ENCODE measurements at regions not wholly inside any gene's neighbourhood (a gene's known extent, or its start where the extent isn't known, plus 50 kb on each side); places are given as distances from the start of the nearest gene placed in this dataset.

DNA sequence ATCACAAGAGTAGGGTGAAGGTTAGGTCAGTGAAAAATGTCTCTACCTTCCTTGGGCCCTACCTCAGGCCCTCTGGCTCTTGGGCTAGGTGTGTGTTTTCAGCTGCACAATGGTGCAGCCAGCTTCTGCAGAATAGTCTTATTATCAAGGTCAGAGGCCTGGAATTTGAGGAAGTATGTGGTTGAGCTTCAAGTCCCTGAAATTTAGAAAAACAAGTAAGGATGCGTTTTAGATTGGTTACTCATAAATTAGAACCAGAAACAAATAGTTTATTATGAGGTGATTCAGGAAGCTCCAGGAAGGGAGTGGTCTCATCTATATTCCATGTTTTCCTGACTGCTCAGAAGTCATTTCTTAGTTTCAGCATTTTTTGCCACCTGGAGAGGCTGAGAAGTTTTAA lies 204.2 kb upstream of the CELF4 start:
- no peak overlapping the region for H3K4me3 ChIP-seq
- BruUV-seq (replicated peaks), result no TSS peak
- FAIRE-seq, result no peak
- SMC1A ChIA-PET (ENCODE audit: uncharacterized antibody, unreplicated experiment), result no interaction called here
- H3K4me2 ChIP-seq (ENCODE audit: control insufficient read depth, insufficient read depth), result no peak overlapping the region
- 0% methylated on average over 1 of the region's 1 CpG for WGBS (ENCODE audit: insufficient coverage, insufficient replicate concordance, low lambda C conversion rate, missing lambda C conversion rate)
- H3K79me2 ChIP-seq (ENCODE audit: control insufficient read depth, insufficient read depth, low read length), result no peaks in the 10 kb centered on the region
- RAD21 ChIA-PET (ENCODE audit: unreplicated experiment), result no interaction called here
- intact Hi-C loops (cut with micrococcal nuclease; ENCODE audit: unreplicated experiment) (no loop called here), in situ Hi-C loops (cut with MboI) (no loop called here)
- CTCF ChIA-PET, result interaction anchor here (1.3 kb wide), 1 partner anchor 10 kb away, joined by 3 read pairs; no protein-coding TSS in a partner anchor
- H3K27me3 ChIP-seq (replicated peaks in 1 of 2; ENCODE audit: control insufficient read depth in 2 of 2, insufficient read depth in 2 of 2, low read length in 1 of 2), result no peaks in the 10 kb centered on the region
- no peaks in the 10 kb centered on the region for H3K9me3 ChIP-seq (replicated peaks; ENCODE audit: control insufficient read depth, insufficient read depth, low read length)
- H4K20me1 ChIP-seq (ENCODE audit: control insufficient read depth, insufficient read depth), result no peaks in the 10 kb centered on the region
- no peak overlapping the region for H3K27ac ChIP-seq (ENCODE audit: control insufficient read depth, insufficient read depth)
- TF ChIP-seq CBFB (IDR thresholded peaks at IDR 0.05; ENCODE audit: low read depth) (no peak), JUNB (IDR thresholded peaks at IDR 0.05) (no peak), DPF2 (IDR thresholded peaks at IDR 0.05) (no peak), BRCA1 (IDR thresholded peaks at IDR 0.05; ENCODE audit: low read depth, low read length) (no peak), ZNF207 (IDR thresholded peaks at IDR 0.05; ENCODE audit: borderline replicate concordance) (no peak), ASH2L (IDR thresholded peaks at IDR 0.05; ENCODE audit: borderline replicate concordance, low read depth) (no peak), POLR2AphosphoS2 (IDR thresholded peaks at IDR 0.05; ENCODE audit: low read depth, low read length) (no peak), TCF12 (IDR thresholded peaks at IDR 0.05; ENCODE audit: low read depth, low read length) (no peak), POU2F2 (IDR thresholded peaks at IDR 0.05; ENCODE audit: borderline replicate concordance, low read depth, low read length) (no peak), RB1 (IDR thresholded peaks at IDR 0.05; ENCODE audit: borderline replicate concordance) (no peak)
- TF ChIP-seq, protein P1, sequence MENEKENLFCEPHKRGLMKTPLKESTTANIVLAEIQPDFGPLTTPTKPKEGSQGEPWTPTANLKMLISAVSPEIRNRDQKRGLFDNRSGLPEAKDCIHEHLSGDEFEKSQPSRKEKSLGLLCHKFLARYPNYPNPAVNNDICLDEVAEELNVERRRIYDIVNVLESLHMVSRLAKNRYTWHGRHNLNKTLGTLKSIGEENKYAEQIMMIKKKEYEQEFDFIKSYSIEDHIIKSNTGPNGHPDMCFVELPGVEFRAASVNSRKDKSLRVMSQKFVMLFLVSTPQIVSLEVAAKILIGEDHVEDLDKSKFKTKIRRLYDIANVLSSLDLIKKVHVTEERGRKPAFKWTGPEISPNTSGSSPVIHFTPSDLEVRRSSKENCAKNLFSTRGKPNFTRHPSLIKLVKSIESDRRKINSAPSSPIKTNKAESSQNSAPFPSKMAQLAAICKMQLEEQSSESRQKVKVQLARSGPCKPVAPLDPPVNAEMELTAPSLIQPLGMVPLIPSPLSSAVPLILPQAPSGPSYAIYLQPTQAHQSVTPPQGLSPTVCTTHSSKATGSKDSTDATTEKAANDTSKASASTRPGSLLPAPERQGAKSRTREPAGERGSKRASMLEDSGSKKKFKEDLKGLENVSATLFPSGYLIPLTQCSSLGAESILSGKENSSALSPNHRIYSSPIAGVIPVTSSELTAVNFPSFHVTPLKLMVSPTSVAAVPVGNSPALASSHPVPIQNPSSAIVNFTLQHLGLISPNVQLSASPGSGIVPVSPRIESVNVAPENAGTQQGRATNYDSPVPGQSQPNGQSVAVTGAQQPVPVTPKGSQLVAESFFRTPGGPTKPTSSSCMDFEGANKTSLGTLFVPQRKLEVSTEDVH (IDR thresholded peaks at IDR 0.05; ENCODE audit: low read depth, partially characterized antibody), result no peak
- TF ChIP-seq, protein P2, sequence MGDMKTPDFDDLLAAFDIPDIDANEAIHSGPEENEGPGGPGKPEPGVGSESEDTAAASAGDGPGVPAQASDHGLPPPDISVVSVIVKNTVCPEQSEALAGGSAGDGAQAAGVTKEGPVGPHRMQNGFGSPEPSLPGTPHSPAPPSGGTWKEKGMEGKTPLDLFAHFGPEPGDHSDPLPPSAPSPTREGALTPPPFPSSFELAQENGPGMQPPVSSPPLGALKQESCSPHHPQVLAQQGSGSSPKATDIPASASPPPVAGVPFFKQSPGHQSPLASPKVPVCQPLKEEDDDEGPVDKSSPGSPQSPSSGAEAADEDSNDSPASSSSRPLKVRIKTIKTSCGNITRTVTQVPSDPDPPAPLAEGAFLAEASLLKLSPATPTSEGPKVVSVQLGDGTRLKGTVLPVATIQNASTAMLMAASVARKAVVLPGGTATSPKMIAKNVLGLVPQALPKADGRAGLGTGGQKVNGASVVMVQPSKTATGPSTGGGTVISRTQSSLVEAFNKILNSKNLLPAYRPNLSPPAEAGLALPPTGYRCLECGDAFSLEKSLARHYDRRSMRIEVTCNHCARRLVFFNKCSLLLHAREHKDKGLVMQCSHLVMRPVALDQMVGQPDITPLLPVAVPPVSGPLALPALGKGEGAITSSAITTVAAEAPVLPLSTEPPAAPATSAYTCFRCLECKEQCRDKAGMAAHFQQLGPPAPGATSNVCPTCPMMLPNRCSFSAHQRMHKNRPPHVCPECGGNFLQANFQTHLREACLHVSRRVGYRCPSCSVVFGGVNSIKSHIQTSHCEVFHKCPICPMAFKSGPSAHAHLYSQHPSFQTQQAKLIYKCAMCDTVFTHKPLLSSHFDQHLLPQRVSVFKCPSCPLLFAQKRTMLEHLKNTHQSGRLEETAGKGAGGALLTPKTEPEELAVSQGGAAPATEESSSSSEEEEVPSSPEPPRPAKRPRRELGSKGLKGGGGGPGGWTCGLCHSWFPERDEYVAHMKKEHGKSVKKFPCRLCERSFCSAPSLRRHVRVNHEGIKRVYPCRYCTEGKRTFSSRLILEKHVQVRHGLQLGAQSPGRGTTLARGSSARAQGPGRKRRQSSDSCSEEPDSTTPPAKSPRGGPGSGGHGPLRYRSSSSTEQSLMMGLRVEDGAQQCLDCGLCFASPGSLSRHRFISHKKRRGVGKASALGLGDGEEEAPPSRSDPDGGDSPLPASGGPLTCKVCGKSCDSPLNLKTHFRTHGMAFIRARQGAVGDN (IDR thresholded peaks at IDR 0.05), result no peak
- TF ChIP-seq, protein P3, sequence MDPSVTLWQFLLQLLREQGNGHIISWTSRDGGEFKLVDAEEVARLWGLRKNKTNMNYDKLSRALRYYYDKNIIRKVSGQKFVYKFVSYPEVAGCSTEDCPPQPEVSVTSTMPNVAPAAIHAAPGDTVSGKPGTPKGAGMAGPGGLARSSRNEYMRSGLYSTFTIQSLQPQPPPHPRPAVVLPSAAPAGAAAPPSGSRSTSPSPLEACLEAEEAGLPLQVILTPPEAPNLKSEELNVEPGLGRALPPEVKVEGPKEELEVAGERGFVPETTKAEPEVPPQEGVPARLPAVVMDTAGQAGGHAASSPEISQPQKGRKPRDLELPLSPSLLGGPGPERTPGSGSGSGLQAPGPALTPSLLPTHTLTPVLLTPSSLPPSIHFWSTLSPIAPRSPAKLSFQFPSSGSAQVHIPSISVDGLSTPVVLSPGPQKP (IDR thresholded peaks at IDR 0.05; ENCODE audit: low read depth, low read length), result no peak
- TF ChIP-seq, protein P4, sequence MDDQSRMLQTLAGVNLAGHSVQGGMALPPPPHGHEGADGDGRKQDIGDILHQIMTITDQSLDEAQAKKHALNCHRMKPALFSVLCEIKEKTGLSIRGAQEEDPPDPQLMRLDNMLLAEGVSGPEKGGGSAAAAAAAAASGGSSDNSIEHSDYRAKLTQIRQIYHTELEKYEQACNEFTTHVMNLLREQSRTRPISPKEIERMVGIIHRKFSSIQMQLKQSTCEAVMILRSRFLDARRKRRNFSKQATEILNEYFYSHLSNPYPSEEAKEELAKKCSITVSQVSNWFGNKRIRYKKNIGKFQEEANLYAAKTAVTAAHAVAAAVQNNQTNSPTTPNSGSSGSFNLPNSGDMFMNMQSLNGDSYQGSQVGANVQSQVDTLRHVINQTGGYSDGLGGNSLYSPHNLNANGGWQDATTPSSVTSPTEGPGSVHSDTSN (IDR thresholded peaks at IDR 0.05; ENCODE audit: insufficient replicate concordance, low read depth, low read length), result no peak
- H2AFZ ChIP-seq (ENCODE audit: control insufficient read depth, low read depth, low read length), result no peak overlapping the region
- no peaks in the 10 kb centered on the region for H3K36me3 ChIP-seq (ENCODE audit: control insufficient read depth in 2 of 2, insufficient read depth in 2 of 2, low read length in 1 of 2)
- POLR2A ChIA-PET, result no interaction called here
- ATAC-seq, result no peak
- DNase-seq (ENCODE audit: low read depth, low spot score), result no peak
- H3K4me1 ChIP-seq (ENCODE audit: control insufficient read depth, insufficient read depth, low read length), result no peaks in the 10 kb centered on the region
- no peak overlapping the region for H3K9ac ChIP-seq (ENCODE audit: control insufficient read depth, insufficient read depth, low read length)

Measured in GM12878 (cell line).